ENCODE measurements at regions not wholly inside any gene's neighbourhood (a gene's known extent, or its start where the extent isn't known, plus 50 kb on each side); places are given as distances from the start of the nearest gene placed in this dataset.

- no peak for TF ChIP-seq CTCF (IDR thresholded peaks at IDR 0.05)
- H3K9me3 ChIP-seq: no peaks in the 10 kb centered on the region
- peaks cover 0 to 39% (median 19%) of the 10 kb centered on the region in 9 donors for H3K4me1 ChIP-seq
- no peak for DNase-seq
- no peak overlapping the region for H3K4me3 ChIP-seq
- intact Hi-C loops (cut with DNase I): no loop called here
- no peak overlapping the region for H3K27ac ChIP-seq
- H3K27me3 ChIP-seq: no peaks in the 10 kb centered on the region
- no peak for ATAC-seq
- no peaks in the 10 kb centered on the region for H3K36me3 ChIP-seq
Measured at GRCh38 chr2:216763396-216763795, 68.0 kb upstream of the IGFBP5 start.

- Histone ChIP-seq H3K27me3 (no peaks in the 10 kb centered on the region), H3K9me3 (no peaks in the 10 kb centered on the region), H3K36me3 (no peaks in the 10 kb centered on the region), H3K4me3 (no peak overlapping the region), H3K4me1 (peaks cover 0 to 43% (median 19%) of the 10 kb centered on the region in 9 donors), H3K27ac (peak overlapping the region in 3 of 10 donors; percentile 34 to 70 (median 37))
- intact Hi-C loops (cut with DNase I): no loop called here
- ATAC-seq (no peak), DNase-seq (no peak)
- WGBS, 2 donors: 93% methylated on average over 3 of the region's 3 CpGs
- TF ChIP-seq CTCF (IDR thresholded peaks at IDR 0.05): no peak
Measured at GRCh38 chr2:216761809-216762208, 66.5 kb upstream of the IGFBP5 start.

GRCh38 chr2:216761133-216761532 lies 65.8 kb upstream of the IGFBP5 start:
- TF ChIP-seq CTCF (IDR thresholded peaks at IDR 0.05): no peak
- Histone ChIP-seq H3K27me3 (no peaks in the 10 kb centered on the region), H3K36me3 (no peaks in the 10 kb centered on the region), H3K27ac (peak overlapping the region in 6 of 10 donors; percentile 3 to 70 (median 30)), H3K4me1 (peaks cover 0 to 37% (median 14%) of the 10 kb centered on the region in 9 donors), H3K4me3 (no peak overlapping the region), H3K9me3 (no peaks in the 10 kb centered on the region)
- peak in 5 of 8 donors; percentile 13 to 57 (median 43) for ATAC-seq
- WGBS, 2 donors: 26 to 39% methylated on average over 1 of the region's 1 CpG
- intact Hi-C loops (cut with DNase I): no loop called here
- DNase-seq: no peak

- H3K9me3 ChIP-seq: no peaks in the 10 kb centered on the region
- DNase-seq: no peak
- 76 to 78% methylated on average over 8 of the region's 8 CpGs for WGBS, 2 donors
- ATAC-seq: no peak
- no peak overlapping the region for H3K4me3 ChIP-seq
- no peak for TF ChIP-seq CTCF (IDR thresholded peaks at IDR 0.05)
- H3K36me3 ChIP-seq: no peaks in the 10 kb centered on the region
- no peak overlapping the region for H3K27ac ChIP-seq
- intact Hi-C loops (cut with DNase I): no loop called here
- no peaks in the 10 kb centered on the region for H3K27me3 ChIP-seq
- H3K4me1 ChIP-seq: peaks cover 0 to 36% (median 13%) of the 10 kb centered on the region in 9 donors
Measured at GRCh38 chr2:216758256-216759155, 63.2 kb upstream of the IGFBP5 start.
